Tibial artery (tissue), 4 donors: ENCODE measurements at regions not wholly inside any gene's neighbourhood (a gene's known extent, or its start where the extent isn't known, plus 50 kb on each side); places are given as distances from the start of the nearest gene placed in this dataset.

ENCODE experiments used
- DNase-seq, 2 donors: peaks; one replicate each; pipeline ENCODE4 v3.0.0-alpha.2; 2019
- H3K27ac ChIP-seq, 2 donors: fragments of 200-600 bp; sonication (generic) in 1 of 2; 1 replicate in 1 of 2; 2 replicates in 1 of 2; pipeline ENCODE4 v1.5.1; 2018 to 2019; ENCODE audit warnings: mild to moderate bottlenecking in 1 of 2
- H3K27me3 ChIP-seq, 2 donors: fragments of 200-600 bp; sonication (generic) in 1 of 2; one replicate each; pipeline versions ENCODE4 v1.5.1 to v1.6.0; 2016 to 2019
- H3K36me3 ChIP-seq, 3 donors: fragments of 200-600 bp; sonication (generic) in 2 of 3; one replicate each; pipeline ENCODE4 v1.5.1; 2016 to 2019; ENCODE audit warnings: mild to moderate bottlenecking in 2 of 3
- H3K4me1 ChIP-seq, 4 donors: fragments of 200-600 bp; sonication (generic) in 2 of 4; 1 replicate in 3 of 4; 2 replicates in 1 of 4; pipeline ENCODE4 v1.5.1; 2016 to 2019
- H3K4me3 ChIP-seq, 2 donors: fragments of 200-600 bp; sonication (generic) in 1 of 2; 1 replicate in 1 of 2; 2 replicates in 1 of 2; pipeline ENCODE4 v1.5.1; 2018 to 2019; ENCODE audit warnings: mild to moderate bottlenecking in 2 of 2
- H3K9me3 ChIP-seq, 3 donors: fragments of 200-600 bp; sonication (generic) in 1 of 3; one replicate each; pipeline ENCODE4 v1.5.1; 2016 to 2019
- intact Hi-C: fragments of 100-400 bp; cut with DNase I; formaldehyde crosslinking; loops from one replicate; pipeline ENCODE4 v1.15.0; 2023; ENCODE audit warnings: low total_unique reads
- TF ChIP-seq, protein P1 (sequence below), 2 experiments: fragments of 200-600 bp in 1 of 2; fragments of 450-650 bp in 1 of 2; IDR thresholded peaks; one replicate each; pipeline ENCODE4 v1.5.1; 2017 to 2019; ENCODE audit warnings: antibody characterized with exemption in 2 of 2, mild to moderate bottlenecking in 1 of 2, moderate library complexity in 1 of 2

DNA sequence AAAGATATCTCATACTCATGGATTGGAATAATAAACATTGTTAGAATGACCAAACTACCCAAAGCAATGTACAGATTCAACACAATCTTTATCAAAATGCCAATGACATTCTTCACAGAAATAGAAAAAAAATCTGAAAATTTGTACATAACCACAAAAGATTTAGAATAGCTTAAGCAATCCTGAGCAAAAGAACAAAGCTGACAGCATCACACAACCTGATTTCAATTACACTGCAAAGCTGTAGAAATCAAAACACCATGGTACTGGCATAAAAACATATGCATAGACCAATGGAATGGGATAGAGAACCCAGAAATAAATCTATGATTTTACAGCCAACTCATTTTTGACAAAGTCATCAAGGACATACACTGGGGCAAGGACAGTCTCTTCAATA lies 130.0 kb upstream of the TMEM72 start:
- DNase-seq: no peak
- no peaks in the 10 kb centered on the region for H3K9me3 ChIP-seq
- no peak overlapping the region for H3K27ac ChIP-seq
- TF ChIP-seq, protein P1, sequence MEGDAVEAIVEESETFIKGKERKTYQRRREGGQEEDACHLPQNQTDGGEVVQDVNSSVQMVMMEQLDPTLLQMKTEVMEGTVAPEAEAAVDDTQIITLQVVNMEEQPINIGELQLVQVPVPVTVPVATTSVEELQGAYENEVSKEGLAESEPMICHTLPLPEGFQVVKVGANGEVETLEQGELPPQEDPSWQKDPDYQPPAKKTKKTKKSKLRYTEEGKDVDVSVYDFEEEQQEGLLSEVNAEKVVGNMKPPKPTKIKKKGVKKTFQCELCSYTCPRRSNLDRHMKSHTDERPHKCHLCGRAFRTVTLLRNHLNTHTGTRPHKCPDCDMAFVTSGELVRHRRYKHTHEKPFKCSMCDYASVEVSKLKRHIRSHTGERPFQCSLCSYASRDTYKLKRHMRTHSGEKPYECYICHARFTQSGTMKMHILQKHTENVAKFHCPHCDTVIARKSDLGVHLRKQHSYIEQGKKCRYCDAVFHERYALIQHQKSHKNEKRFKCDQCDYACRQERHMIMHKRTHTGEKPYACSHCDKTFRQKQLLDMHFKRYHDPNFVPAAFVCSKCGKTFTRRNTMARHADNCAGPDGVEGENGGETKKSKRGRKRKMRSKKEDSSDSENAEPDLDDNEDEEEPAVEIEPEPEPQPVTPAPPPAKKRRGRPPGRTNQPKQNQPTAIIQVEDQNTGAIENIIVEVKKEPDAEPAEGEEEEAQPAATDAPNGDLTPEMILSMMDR (IDR thresholded peaks at IDR 0.05): no peak
- intact Hi-C loops: no loop called here
- H3K4me3 ChIP-seq: no peak overlapping the region
- no peaks in the 10 kb centered on the region for H3K4me1 ChIP-seq
- no peaks in the 10 kb centered on the region for H3K36me3 ChIP-seq
- no peaks in the 10 kb centered on the region for H3K27me3 ChIP-seq

DNA sequence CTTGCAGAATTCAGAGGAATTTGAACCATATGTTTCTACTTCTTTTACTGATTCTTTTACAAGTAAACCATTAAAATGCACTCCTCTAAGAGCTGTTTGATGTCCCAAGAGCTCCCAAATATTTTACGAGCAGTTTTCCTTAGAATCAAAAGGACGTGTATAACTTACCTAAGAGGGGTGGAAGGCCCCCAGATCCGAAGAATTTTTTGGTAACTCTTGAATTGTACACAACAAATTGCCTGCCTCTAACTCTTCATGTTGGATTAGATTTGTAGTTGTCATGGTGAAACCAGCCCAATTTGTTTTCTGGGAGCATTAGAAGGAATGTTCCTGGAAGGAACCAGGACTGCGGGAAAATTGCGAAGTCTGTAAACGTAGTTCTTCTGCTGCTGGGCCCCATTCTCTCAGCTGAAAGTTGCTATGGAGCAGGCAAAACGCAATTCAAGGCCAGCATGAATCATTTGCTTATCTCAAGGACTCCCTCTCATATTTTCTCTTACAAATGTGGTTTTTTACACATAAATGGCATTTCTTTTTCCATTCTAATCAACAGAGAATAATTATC lies 124.8 kb upstream of the TMEM72 start:
- intact Hi-C loops: no loop called here
- no peaks in the 10 kb centered on the region for H3K27me3 ChIP-seq
- H3K9me3 ChIP-seq: no peaks in the 10 kb centered on the region
- DNase-seq: no peak
- no peaks in the 10 kb centered on the region for H3K4me1 ChIP-seq
- no peak overlapping the region for H3K27ac ChIP-seq
- no peak overlapping the region for H3K4me3 ChIP-seq
- H3K36me3 ChIP-seq: no peaks in the 10 kb centered on the region
- TF ChIP-seq, protein P1 (IDR thresholded peaks at IDR 0.05): no peak

DNA sequence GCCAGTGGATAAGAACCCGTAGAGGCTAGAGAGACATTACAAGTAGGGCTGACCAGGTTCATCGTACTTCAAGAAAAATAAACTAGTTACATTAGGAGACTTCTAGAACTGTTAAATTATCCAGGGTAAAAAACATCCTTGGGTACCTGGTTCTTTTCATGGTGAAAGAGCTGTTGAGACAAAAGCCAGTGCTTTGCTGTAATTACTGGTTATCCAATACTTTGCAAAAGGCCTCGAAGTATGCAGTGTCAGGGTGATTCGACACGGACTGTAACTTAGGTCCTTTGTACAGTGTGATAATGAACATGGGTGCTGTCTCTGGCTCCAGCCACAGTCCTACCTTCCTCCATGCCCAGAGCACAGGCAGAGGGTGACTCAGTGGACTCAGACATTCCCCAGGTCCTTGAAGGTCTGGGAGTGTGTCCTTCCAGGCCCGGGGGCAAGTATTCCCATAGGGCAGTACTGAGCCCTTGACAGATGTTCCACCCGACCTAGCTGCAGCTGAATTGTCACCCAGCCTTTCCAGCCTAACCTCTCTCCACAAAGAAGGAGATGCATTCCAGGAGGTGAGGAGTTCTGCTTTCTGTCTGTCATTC lies 123.6 kb upstream of the TMEM72 start:
- intact Hi-C loops: no loop called here
- Histone ChIP-seq H3K27me3 (no peaks in the 10 kb centered on the region), H3K4me1 (peaks cover 0 to 6% (median 0%) of the 10 kb centered on the region in 4 donors), H3K36me3 (no peaks in the 10 kb centered on the region), H3K27ac (no peak overlapping the region), H3K4me3 (no peak overlapping the region), H3K9me3 (no peaks in the 10 kb centered on the region)
- no peak for DNase-seq
- TF ChIP-seq, protein P1 (IDR thresholded peaks at IDR 0.05): no peak

DNA sequence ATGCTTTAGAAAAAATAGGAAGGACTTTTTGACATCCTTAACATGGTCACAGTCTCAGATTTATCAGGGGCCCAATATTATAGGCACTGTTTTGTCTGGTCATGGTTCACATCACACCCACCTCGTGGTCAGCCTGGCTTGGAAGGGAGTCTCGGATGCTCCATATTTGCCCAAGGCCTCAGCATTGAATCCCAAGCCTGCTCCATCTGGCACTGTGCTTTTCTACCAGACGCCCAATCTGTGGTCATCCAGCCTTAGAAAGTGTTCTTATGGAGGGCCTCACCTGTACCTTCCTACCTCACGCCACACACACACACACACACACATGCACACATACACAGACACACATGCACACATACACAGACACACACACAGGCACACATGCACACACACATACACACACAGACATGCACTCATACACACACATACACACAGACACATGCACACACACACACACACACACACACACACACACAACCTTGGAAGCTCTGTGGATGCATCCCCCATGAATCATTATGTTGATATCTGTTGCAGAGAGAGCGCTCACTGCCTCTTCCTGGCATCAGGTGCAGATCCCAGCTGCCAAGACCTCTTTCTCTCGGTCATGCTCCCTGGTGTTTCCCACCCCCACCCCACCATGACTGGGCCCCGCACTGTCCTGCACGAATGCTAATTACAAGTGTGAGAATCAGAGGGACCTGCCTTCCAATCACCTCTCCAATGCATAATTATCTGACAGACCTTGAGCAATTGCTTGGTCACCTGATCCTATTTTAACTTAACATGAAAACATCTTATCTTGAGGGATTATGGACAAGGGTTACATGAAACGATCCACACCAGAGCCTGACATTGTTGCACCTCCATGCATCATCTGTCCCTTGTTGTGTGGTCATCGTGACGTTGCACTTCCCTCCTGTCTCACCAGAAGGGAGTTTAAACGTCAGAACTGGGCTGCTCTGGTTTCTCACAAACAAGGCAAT lies 122.7 kb upstream of the TMEM72 start:
- H3K27me3 ChIP-seq: no peaks in the 10 kb centered on the region
- TF ChIP-seq, protein P1 (IDR thresholded peaks at IDR 0.05): no peak
- H3K9me3 ChIP-seq: no peaks in the 10 kb centered on the region
- intact Hi-C loops: no loop called here
- peaks cover 0 to 6% (median 0%) of the 10 kb centered on the region in 4 donors for H3K4me1 ChIP-seq
- no peak overlapping the region for H3K4me3 ChIP-seq
- no peak overlapping the region for H3K27ac ChIP-seq
- H3K36me3 ChIP-seq: no peaks in the 10 kb centered on the region
- no peak for DNase-seq

DNA sequence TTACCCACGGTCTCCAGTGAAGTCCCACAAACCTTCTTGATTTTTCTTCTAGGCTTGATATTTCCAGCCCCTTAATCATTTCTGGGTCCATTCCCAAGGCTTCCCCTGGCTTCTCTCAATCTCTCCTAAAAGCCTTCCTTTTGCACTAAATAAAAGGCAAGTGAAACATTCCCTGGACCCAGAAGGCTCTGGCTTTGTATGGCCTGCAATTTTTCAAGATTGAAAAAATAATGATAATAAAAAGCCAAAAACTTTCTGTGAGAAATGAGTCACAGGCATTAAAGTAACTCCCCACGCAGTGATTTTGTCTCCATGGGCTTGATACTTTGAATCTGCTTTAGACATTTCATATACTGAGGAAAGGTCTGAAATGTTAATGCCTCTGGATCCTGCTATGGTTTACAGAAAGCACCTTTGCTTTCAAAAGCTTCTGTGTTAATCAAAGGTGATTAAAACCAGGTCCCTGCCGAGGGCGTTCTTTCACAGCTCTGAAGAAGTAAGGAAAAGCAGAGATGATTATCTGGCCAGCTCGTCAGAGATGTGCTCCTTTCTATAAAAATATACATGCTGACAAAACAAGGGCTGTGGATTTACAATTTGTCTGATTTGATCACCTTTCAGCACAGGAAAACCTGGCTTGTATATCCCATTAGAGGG lies 118.9 kb upstream of the TMEM72 start:
- Histone ChIP-seq H3K9me3 (no peaks in the 10 kb centered on the region), H3K27me3 (no peaks in the 10 kb centered on the region), H3K4me1 (peaks cover 0 to 6% (median 0%) of the 10 kb centered on the region in 4 donors), H3K4me3 (no peak overlapping the region), H3K27ac (no peak overlapping the region), H3K36me3 (no peaks in the 10 kb centered on the region)
- TF ChIP-seq, protein P1 (IDR thresholded peaks at IDR 0.05): no peak
- no peak for DNase-seq
- intact Hi-C loops: no loop called here
